ENCODE measurements at regions not wholly inside any gene's neighbourhood (a gene's known extent, or its start where the extent isn't known, plus 50 kb on each side); places are given as distances from the start of the nearest gene placed in this dataset.

- intact Hi-C loops (cut with micrococcal nuclease), result no loop called here
- Histone ChIP-seq H3K27ac (ENCODE audit: low read depth, low read length) (no peak overlapping the region), H3K36me3 (ENCODE audit: control insufficient read depth in 1 of 2, insufficient read depth in 2 of 2, low read length in 2 of 2) (no peaks in the 10 kb centered on the region), H3K9ac (ENCODE audit: low read length) (no peak overlapping the region), H3K79me2 (ENCODE audit: insufficient read depth, low read length) (no peaks in the 10 kb centered on the region), H3K9me2 (ENCODE audit: insufficient read depth) (no peaks in the 10 kb centered on the region), H3K4me3 (replicated peaks in 1 of 2; ENCODE audit: low read depth in 1 of 2, low read length in 2 of 2) (no peak overlapping the region), H3K4me2 (ENCODE audit: low read length) (no peak overlapping the region), H2AFZ (ENCODE audit: low read depth, low read length, poor library complexity, severe bottlenecking) (no peak overlapping the region), H4K20me1 (ENCODE audit: insufficient read depth) (no peaks in the 10 kb centered on the region), H3K9me3 (ENCODE audit: control insufficient read depth in 1 of 2, insufficient read depth in 1 of 2, low read depth in 1 of 2, low read length in 2 of 2) (no peaks in the 10 kb centered on the region), H3K4me1 (ENCODE audit: control insufficient read depth in 1 of 2, insufficient read depth in 2 of 2, low read length in 2 of 2) (no peaks in the 10 kb centered on the region), H3K27me3 (ENCODE audit: insufficient read depth, low read length) (peaks cover 69% of the 10 kb centered on the region)
- TF ChIP-seq CTCF (IDR thresholded peaks at IDR 0.05 in 2 of 3, conservative IDR thresholded peaks at IDR 0.05 in 1 of 3; ENCODE audit: borderline replicate concordance in 1 of 3, insufficient read depth in 1 of 3, low read depth in 2 of 3, low read length in 2 of 3) (no peak), ELF1 (IDR thresholded peaks at IDR 0.05; ENCODE audit: borderline replicate concordance, low read depth) (no peak), CEBPB (IDR thresholded peaks at IDR 0.05; ENCODE audit: low read depth) (no peak), ZNF274 (IDR thresholded peaks at IDR 0.05; ENCODE audit: low read depth, low read length) (no peak), CBX3 (IDR thresholded peaks at IDR 0.05; ENCODE audit: low read depth) (no peak), SP1 (IDR thresholded peaks at IDR 0.05; ENCODE audit: low read depth) (no peak), YY1 (IDR thresholded peaks at IDR 0.05; ENCODE audit: extremely low read depth, insufficient replicate concordance, low read depth, low read length) (no peak), RAD21 (IDR thresholded peaks at IDR 0.05; ENCODE audit: low read depth) (no peak), SRF (IDR thresholded peaks at IDR 0.05; ENCODE audit: low read depth) (no peak), ZFX (IDR thresholded peaks at IDR 0.05) (no peak), SIN3A (IDR thresholded peaks at IDR 0.05; ENCODE audit: low read depth) (no peak), EZH2phosphoT487 (IDR thresholded peaks at IDR 0.05; ENCODE audit: borderline replicate concordance) (no peak), TCF7L2 (IDR thresholded peaks at IDR 0.05; ENCODE audit: borderline replicate concordance, extremely low read depth, insufficient read depth, insufficient read length) (no peak), ATF3 (IDR thresholded peaks at IDR 0.05) (no peak)
- TF ChIP-seq, protein P1, sequence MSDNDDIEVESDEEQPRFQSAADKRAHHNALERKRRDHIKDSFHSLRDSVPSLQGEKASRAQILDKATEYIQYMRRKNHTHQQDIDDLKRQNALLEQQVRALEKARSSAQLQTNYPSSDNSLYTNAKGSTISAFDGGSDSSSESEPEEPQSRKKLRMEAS (IDR thresholded peaks at IDR 0.05), result no peak
- ATAC-seq, result no peak
- ChIA-PET POLR2A (no interaction called here), CTCF (no interaction called here), RAD21 (ENCODE audit: low non-redundant PET in 1 of 2, low total read pairs in 2 of 2, uncharacterized antibody in 2 of 2, unreplicated experiment in 2 of 2) (no interaction called here)
- no peak for DNase-seq (ENCODE audit: low read depth, low spot score)
- BruUV-seq (replicated peaks), result no TSS peak
Observed at GRCh38 chr12:4223273-4223845, 50.2 kb upstream of the CCND2 start.

Data from HCT116 (cell line).